Left hindlimb (tissue), 1 donor: ENCODE measurements at regions not wholly inside any gene's neighbourhood (a gene's known extent, or its start where the extent isn't known, plus 50 kb on each side); places are given as distances from the start of the nearest gene placed in this dataset.
A peak's percentile ranks its signal among the peaks of the same experiment; 100 is the strongest.

Experiments
- DNase-seq: peaks from one replicate; pipeline ENCODE4 v3.0.0-alpha.2; 2018

DNA sequence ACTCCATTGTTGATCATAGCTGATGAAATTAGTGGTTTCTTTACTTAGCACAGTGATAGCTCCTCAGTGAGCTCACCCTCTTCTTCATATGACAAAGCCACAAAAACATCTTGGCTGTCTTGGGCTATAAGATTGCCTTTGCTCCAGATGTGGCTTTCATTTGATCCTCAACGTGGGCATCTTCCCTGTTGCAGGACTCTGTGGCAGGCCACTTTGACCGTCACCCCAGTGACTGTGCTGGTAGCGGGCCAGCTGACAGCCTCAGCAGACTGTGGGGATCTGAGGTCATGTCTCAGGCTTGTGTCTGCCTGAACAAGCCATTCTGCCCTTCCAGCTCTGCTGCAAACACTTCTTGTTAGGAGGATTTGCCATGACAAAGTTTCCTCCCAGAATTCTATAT, 422.2 kb downstream of the NR2F1-AS1 start:
- DNase-seq = no peak

DNA sequence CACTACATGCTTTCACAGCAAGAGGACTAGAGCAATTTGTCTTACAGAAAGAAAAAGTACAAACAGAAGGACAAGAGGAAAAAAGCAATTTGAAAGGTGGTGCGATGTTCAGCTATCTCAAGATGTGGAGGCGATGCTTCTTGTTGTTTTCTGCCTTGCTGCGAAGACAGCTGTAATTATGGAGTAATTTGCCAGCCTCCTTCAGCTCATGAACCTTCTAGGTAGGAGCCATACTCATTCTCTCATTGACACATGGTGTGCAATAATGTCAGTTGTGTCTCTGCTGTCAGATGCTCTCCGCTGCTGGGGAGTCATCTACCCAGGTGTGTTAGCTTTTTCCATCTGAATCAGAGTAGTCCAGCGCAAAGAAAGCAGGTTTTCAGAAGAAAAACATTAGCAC, 424.5 kb downstream of the NR2F1-AS1 start:
- DNase-seq = no peak

DNA sequence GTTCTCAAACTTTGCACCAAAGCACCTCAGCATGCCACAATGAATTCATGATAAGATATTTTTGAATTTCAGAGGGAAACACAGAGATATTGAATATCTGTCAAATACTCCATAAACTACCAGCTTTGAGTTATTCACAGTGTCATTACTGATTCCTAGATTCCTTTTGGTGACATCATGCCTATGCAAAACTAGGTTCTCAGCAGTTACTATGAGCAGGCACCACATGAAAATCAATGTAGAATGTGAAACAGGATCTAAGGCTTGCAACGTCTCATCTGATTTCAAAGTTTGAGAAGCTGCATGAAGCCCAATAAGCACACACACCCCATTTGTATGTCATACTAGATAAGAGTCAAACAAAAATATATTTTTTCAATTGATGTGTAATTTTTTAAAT, 426.5 kb downstream of the NR2F1-AS1 start:
- DNase-seq = no peak

DNA sequence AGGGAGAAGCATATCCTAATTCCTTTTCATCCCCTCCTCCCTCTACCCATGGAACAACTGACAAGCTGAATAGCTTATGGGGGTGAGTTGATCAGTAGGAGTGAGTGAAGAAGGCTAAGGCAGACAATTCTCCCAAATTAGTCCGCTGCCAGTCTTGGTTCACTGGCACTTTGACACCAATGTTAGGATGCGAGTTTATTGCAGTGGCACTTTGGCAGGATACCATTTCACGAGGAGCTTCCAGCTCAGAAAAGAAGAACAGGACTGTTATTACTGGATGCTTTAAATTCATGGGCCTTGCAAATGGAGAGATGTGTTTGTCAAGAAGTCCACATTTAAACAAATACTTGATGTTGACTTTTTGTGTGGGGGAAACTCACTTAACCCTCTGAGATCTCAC, 427.6 kb downstream of the NR2F1-AS1 start:
- DNase-seq = no peak

DNA sequence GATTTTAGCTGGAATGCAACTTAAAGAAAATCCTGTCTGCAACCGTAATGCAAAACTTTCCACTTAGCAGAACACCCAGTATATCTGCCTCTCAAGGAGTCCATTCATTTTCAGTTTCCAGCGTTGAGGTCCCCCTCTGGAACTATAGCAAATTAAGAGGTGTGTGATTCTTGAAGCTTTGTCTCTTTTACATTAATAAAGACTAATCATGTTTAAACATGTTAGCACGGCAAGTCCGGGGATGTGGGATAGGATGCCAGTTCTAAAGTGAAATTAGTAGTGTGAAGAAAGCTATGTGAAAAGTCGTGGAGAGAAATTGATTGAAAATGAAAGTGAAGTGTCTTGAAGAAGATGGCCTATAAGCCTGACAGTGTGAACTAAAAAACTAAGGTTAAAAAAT, 429.1 kb downstream of the NR2F1-AS1 start:
- DNase-seq = no peak

DNA sequence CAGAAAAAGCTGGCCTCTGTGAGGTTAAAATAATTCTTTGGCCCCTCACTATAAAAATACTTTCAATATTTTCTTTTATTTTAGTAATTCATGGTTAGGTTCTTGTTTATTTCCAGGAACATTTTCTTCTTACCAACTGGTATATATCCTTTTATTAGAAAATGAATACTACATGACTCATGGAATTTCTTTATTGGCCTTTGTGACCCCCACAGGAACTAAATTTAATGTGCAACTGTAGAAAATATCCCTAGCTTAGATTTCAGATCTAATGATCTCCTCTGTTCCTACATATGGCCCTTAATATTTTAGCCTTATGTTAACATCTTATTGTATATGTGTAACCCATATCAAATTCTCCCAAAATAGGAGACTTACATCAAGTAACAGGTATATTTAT, 429.9 kb downstream of the NR2F1-AS1 start:
- no peak for DNase-seq

DNA sequence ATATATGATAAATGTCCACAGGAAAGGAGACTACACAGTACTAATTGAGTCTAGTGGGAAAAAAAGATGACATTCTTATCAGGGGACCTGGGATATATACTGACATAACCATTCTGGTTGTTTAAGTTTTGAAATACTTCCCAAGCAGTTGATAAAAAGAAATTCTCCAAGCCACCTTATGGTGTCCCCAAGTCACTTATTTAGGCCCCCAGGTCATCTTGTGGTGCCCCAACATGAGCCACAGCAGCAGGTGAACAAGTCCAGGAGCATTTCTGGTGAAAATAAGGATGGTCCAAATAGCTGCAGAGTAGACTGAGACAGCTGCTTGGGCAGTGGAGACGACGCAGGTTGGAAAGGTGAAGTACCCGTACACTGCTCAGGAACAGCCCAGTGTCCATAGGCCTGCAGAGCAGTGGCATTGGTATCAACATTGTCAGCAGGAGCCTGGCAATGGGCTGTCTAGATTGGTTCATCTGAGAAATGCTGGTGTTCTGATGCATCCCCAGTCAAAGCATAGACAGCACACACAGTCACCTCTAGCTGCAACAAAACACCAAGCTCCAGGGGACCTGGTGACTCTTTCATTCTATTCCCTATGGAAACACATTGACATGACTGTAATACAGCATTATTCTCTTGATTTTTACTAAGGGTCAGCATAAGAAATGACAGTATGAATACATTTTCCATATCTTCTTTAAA, 430.6 kb downstream of the NR2F1-AS1 start:
- DNase-seq = no peak

DNA sequence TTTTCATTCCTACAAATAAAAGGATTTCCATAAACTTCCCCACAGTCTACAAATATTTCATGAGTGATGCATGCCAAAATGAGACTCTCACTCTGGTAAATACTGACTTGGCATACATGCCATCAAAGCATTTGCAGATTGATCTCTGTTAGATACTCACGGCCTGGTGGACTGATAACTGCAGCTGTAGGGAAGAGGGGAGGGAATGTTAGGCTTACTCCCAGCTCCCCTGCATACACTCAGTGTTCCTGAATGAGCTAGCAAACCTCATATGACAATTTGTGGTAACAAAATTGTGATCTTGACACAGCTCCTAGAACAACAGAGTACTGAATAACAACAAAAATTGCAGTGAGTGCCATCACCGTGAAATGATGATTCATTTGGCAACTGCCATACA, 435.3 kb downstream of the NR2F1-AS1 start:
- no peak for DNase-seq

DNA sequence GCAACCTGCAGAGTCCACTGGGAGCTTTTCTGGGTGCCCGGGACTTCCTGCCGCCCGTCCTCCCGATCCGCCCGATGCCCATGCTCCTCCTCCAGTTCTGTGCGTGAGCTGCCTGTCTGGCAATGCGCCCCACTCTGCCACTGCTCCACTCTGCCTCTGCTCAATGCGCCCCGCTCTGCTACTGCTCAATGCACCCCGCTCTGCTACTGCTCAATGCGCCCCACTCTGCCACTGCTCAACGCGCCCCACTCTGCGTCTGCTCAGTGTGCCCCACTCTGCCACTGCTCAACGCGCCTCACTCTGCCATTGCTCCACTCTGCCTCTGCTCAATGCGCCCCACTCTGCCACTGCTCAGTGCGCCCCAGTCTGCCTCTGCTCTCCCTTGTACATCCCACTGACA, 436.0 kb downstream of the NR2F1-AS1 start:
- no peak for DNase-seq

DNA sequence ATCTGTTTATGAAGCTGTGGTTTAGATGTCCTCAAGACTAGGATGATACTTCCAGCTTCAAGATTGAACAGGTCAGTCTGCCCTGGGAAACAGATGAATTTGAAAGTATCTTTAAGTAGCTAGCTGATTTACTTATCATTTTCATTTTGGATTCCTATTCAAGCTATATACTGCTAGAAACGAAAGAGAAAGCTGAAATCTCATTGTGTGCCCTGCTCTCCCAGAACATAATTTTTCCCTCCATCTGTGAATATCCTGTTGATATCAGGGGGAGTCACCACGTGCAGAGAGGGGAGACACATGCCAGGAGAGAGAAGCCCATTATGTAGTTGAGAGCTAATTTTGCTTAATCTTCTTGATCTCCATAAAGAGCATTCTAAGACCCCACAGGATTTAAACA, 439.1 kb downstream of the NR2F1-AS1 start:
- DNase-seq = no peak

DNA sequence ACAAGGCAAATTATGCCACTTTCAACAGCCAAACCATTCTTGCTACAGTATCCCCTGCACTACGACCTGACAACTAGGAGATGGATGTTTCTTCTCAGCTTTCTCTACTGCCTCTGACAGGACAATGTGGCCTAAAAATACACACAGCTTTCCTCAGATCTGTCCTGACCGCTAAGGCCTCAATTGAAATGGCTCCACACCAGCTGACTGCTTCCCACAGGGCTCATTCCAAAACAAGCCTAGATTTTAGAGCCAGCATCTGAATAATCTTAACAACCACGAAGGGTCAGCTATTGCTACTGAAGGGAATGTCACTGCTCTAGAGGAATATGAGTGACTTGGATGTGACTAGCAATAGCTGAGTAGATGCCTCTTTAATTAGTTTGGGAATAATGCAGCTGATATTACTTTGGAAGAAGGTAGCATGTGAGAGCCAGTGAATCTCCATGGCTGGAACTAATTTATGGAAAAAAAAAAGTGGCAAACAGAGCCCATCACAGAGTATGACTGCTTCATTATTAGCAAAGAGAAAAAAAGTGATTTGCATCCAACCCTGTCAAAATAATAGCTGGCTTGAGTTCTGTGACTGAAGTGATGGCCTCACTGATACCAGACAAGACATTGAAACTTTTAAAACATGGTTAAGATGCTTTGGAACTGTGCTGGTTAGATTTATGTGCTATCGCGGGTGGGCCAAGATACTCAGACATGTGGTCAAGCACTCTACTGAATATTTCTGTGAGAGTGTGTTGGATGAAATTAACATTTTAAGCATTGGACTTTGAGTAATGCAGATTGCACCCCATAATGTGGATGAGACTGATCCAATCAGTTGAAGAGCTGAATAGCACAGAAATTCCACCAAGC, 450.2 kb downstream of the NR2F1-AS1 start:
- DNase-seq = peak; percentile 50

DNA sequence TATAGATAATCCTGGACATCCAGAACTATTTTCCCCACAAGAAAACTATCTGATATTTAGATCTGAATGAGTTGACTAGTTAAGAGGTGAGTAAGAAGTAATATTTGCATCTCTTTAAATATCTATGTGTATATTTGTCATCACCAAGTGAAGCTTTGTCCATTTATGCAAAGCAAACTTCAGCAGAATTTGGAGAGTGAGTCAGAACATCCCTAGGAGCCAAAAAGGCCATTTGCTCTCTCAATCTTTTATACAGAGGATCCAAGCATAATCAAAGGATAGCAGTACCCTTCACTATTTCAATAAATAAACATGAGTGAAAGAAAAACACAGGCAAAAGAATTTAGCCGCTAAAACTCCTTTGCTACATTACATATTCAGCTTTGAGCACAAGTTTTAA, 454.4 kb downstream of the NR2F1-AS1 start:
- no peak for DNase-seq

DNA sequence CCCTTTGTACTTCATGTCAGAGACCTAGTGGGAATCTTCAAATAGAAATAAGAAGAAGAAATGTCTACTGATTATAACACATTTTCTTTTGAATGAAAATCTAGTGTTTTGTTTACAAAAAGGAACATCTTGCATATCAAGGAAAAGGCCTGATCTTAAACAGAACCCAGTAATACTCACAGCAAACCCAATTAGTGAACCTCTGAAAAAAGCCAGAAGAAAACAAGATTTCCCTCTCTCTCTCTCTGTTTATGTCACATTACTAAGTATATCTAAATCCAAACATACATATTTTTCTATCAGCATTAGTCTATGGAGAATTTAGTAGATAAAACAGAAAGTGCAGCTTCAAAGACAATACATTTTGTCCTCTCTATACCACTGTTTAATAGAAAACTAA, 457.9 kb downstream of the NR2F1-AS1 start:
- no peak for DNase-seq

DNA sequence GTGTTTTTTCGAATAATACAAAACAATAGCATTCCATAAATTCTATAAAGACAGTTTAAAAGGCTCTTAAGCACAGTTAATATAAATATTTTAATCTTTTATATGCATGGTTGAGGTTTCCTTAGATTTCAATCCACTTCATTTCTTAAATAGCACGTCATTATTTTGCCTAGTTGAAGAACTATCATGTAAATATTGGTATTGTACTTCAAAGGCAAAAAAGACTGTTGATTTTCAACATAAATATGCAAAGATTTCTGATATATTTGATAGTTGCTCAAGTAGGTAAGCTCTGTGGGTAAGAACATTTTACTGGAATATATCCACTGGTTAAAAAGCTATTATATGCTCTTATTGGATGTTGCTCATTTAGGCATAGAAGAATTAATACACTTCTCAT, 458.6 kb downstream of the NR2F1-AS1 start:
- DNase-seq = no peak

DNA sequence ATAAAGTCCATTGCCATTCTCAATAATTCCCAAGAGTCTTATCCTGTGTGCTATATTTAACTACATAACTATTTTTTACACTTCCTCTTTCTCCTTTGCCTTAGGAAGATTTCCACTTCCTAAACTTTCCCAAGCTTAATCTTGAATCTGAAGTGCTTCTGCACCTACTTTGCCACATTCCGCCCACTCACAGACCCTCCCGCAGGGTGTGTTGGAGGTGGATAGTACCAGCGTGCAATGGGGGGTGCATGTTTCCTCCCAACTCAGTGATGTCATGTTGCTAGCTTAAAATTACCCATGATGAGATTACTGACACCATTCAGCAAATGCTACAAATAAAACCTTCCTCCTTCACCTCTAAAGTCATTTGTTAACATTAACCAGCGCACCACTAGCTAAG, 460.2 kb downstream of the NR2F1-AS1 start:
- DNase-seq = no peak

DNA sequence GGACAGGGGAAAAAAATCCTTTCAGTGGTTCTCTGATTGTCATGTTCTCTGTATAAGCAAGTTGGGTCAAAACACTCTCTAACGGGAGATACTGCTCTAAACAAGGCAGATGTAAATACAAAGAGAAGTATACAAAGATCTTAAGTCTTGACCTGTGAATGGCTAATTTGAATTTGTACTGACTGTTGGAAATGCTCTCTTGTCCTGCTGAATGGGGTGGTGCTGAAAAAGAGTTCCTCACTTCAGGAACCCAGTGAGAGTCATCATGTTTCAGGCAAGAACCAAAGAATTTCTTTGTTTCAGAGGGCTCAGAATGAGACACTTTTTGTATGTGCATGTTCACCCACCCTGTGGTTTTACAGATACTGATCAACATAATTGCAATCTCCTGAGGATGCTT, 461.0 kb downstream of the NR2F1-AS1 start:
- no peak for DNase-seq

DNA sequence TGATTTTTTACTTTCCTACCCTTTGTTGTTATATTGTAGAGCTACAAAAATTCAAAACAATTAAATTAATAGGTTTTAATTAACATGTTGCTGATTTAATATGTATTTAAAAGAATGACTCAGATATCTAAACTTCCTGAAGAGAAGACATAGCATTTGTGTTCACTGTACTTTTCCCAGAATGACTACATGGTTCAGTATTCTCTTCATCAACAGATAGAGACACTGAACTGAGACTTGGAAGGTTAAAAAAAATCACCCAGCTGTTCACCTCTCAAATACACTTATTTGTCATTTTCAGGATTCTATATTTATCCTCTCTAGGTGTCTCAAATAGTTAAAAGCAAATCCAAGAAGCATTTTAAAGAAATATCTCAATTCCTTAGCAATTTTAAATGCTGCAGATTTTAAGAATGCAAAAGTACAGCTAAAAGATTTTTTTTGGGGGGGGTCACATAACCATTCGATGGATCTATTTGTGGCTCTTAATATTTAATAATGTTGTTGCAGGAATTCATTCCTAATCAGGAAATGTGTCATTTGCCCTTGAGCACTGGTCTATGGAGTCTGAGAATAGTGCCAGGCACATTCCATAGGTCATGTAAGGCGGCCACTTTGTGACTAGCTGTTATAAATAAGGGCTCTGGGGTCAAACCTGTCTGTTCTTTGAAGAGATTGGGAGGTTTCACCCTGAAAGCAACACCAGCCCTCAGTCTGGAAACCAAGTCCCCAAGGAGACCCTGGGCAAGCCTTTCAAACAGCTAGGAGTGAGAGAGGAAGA, 463.1 kb downstream of the NR2F1-AS1 start:
- DNase-seq = no peak

DNA sequence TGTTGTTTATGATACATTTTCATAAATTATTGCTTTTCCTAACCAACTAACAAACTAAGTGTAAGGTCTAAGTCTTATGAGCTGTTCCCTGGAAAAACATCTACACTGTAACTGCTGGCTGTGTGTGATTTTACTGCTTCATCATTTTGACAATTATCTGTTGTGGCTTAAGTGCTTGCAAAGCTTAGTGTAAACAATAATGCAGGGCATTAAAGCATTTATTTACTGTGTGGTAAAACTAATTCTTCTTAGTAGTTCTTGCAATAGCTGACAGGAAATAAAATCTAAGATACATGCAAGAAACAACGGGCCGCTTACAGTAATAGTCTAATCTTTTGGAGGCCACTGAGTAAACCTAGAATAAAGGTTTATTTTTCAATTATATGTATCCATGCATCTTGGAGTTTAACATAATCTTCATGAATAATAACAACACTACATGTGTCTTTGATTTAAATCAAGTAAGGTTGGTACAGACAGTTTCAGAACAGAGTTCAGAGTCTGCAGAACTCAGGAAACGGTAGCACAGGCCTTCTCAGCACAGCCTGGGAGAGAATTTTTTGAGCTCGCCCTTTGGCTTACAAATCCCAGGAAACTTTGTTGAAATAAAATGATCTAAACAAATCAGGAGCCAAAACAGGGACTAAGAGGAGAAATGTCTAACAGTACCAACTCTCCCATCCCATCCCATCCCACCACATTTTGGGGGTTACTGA, 473.1 kb downstream of the NR2F1-AS1 start:
- DNase-seq = no peak

DNA sequence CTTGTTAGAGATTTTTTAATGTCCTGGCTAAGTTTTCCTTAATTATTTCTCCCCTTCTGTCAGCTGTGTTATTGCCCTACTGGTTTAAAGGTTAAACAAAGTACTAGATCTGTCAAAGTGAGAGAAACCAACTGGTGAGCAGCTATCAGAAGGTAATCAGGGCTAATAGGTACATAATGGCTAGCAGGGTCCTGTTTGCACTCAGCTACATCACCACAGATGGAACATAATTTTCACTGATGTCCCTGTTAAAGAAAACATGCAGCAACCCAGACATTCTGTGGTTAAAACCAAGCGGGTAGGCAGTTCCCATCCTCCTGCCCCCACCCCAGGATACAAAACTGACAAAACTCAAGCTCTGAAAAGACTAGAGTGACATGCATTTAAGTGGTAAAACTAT, 473.9 kb downstream of the NR2F1-AS1 start:
- no peak for DNase-seq

DNA sequence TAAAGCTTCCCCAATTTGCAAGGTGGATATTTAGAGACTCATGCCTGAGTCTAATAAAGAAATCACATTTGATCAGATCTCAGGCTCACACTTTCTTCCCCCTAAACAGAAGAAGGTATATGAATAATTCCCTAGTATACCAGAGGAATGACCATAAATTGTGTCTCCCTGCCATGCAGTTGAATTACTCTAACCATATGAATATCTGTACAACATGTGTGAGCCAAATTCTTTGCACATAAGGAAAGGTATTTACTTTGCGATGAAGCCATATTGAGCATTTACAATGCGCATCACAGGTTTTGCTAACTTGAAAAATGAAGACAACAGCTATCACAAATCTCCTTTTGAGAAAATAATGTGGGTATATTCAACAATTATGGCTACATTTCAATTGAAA, 479.4 kb downstream of the NR2F1-AS1 start:
- no peak for DNase-seq

DNA sequence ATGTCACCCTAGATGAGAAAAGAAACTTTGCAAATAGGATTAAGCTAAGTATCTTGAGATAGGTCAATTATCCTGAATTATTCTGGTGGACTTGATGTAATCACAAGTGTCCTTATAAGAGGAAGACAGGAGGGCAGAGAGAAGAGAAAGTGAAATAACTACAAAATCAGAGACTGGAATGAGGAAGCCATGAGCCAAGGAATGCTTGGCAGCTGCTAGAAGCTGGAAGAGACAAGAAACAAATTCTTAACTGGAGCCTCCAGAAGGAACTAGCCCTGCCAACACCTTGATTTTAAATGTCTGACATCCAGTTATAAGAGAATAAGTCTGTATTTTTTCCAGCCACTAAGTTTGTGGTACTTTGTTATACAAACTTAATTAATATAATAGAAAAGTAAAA, 480.0 kb downstream of the NR2F1-AS1 start:
- no peak for DNase-seq

DNA sequence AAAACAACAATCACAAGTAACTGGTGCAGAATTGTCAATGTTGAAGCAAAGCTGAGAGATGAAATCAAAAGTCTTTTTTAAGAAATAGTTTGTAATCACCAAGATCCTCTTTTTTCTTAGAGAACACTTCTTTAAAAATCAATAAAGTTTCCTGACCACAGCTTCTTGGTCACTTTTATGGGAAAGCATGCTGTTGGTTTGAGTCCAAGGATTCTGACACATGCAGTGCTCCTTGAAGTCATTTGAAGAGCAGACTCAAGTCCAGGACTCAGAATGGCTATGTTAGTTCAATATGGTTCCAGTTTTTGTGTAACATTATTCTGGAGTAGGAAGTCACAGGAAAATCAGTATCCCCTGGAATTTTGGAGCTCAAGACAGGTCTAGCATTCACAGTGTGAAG, 480.6 kb downstream of the NR2F1-AS1 start:
- no peak for DNase-seq

DNA sequence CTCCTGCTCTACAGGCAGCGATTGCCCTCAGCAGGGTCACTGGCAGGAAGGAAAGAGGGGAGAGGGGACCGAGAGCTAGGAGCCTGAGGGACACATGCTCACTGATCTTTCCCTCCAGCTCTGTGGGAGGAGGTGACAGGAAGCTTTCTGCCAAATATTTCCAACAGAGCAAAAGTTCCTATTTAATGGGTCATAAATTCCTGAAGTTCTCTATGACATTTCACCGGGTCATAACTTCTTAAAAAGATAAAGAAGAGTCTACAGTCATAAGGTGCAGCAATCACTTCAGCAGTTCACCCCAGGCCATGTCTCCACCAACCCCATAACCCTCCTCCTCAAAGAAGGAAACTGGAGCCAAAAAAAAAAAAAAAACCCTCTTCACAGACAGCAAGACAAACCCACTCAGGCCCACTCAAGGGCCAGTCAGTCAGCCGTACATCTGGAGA, 481.1 kb downstream of the NR2F1-AS1 start:
- no peak for DNase-seq
